ENCODE measurements at regions not wholly inside any gene's neighbourhood (a gene's known extent, or its start where the extent isn't known, plus 50 kb on each side); places are given as distances from the start of the nearest gene placed in this dataset.

- TF ChIP-seq ZNF274 (IDR thresholded peaks at IDR 0.05; ENCODE audit: low read depth, low read length) = no peak
- no peak for TF ChIP-seq SUZ12 (IDR thresholded peaks at IDR 0.05; ENCODE audit: extremely low read depth, insufficient read depth, insufficient read length)
Measured at GRCh38 chr6:90720404-90720803, 133.5 kb upstream of the MAP3K7 start.
